ENCODE measurements at regions not wholly inside any gene's neighbourhood (a gene's known extent, or its start where the extent isn't known, plus 50 kb on each side); places are given as distances from the start of the nearest gene placed in this dataset.

GRCh38 chr4:175531405-175532091 is 280.5 kb downstream of the GPM6A start:
- DNase-seq (ENCODE audit: low read depth, low spot score): no peak
- FAIRE-seq: no peak
- H4K20me1 ChIP-seq (ENCODE audit: control insufficient read depth, extremely low read depth, insufficient read depth, low read length): no peaks in the 10 kb centered on the region
- TF ChIP-seq, protein P1, sequence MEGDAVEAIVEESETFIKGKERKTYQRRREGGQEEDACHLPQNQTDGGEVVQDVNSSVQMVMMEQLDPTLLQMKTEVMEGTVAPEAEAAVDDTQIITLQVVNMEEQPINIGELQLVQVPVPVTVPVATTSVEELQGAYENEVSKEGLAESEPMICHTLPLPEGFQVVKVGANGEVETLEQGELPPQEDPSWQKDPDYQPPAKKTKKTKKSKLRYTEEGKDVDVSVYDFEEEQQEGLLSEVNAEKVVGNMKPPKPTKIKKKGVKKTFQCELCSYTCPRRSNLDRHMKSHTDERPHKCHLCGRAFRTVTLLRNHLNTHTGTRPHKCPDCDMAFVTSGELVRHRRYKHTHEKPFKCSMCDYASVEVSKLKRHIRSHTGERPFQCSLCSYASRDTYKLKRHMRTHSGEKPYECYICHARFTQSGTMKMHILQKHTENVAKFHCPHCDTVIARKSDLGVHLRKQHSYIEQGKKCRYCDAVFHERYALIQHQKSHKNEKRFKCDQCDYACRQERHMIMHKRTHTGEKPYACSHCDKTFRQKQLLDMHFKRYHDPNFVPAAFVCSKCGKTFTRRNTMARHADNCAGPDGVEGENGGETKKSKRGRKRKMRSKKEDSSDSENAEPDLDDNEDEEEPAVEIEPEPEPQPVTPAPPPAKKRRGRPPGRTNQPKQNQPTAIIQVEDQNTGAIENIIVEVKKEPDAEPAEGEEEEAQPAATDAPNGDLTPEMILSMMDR (optimal IDR thresholded peaks at IDR 0.05 in 1 of 3, IDR thresholded peaks at IDR 0.05 in 1 of 3, conservative IDR thresholded peaks at IDR 0.05 in 1 of 3; ENCODE audit: extremely low read depth in 1 of 3, insufficient read depth in 2 of 3, low read length in 3 of 3): no peak
- TF ChIP-seq EZH2 (IDR thresholded peaks at IDR 0.05; ENCODE audit: low read length): no peak
- H3K4me2 ChIP-seq (ENCODE audit: control insufficient read depth, extremely low read depth, insufficient read depth, low read depth, low read length): no peak overlapping the region
- H2AFZ ChIP-seq (ENCODE audit: control insufficient read depth, low read length): no peak overlapping the region
- no peak overlapping the region for H3K9ac ChIP-seq (ENCODE audit: control insufficient read depth, extremely low read depth, insufficient read depth, low read length)
- no peak overlapping the region for H3K4me3 ChIP-seq (ENCODE audit: control insufficient read depth in 2 of 3, extremely low read depth in 1 of 3, insufficient read depth in 2 of 3, low read depth in 1 of 3, low read length in 3 of 3)
- H3K9me1 ChIP-seq (ENCODE audit: control insufficient read depth, extremely low read depth, insufficient read depth, low read length): no peaks in the 10 kb centered on the region
- H3K27ac ChIP-seq (ENCODE audit: control insufficient read depth, insufficient read depth, low read length): no peak overlapping the region
- dilution Hi-C loops (cut with MboI; ENCODE audit: extremely low pct_ligation_motif_present, low sequenced_read_pairs): no loop called here
- no peaks in the 10 kb centered on the region for H3K79me2 ChIP-seq (ENCODE audit: control insufficient read depth, insufficient read depth, low read length)
- H3K36me3 ChIP-seq (ENCODE audit: control insufficient read depth in 2 of 2, extremely low read depth in 1 of 2, insufficient read depth in 2 of 2, low read length in 2 of 2): no peaks in the 10 kb centered on the region
- H3K27me3 ChIP-seq (ENCODE audit: control insufficient read depth, extremely low read depth, insufficient read depth, low read length): no peaks in the 10 kb centered on the region
- no peaks in the 10 kb centered on the region for H3K4me1 ChIP-seq (ENCODE audit: control insufficient read depth, extremely low read depth, insufficient read depth, low read length)
- H3K9me3 ChIP-seq (ENCODE audit: control insufficient read depth, low read depth, low read length): no peaks in the 10 kb centered on the region

GRCh38 chr4:175536852-175537453 is 275.1 kb downstream of the GPM6A start:
- dilution Hi-C loops (cut with MboI; ENCODE audit: extremely low pct_ligation_motif_present, low sequenced_read_pairs): no loop called here
- H3K9ac ChIP-seq (ENCODE audit: control insufficient read depth, extremely low read depth, insufficient read depth, low read length): no peak overlapping the region
- H4K20me1 ChIP-seq (ENCODE audit: control insufficient read depth, extremely low read depth, insufficient read depth, low read length): no peaks in the 10 kb centered on the region
- H3K27me3 ChIP-seq (ENCODE audit: control insufficient read depth, extremely low read depth, insufficient read depth, low read length): no peaks in the 10 kb centered on the region
- H3K4me1 ChIP-seq (ENCODE audit: control insufficient read depth, extremely low read depth, insufficient read depth, low read length): no peaks in the 10 kb centered on the region
- TF ChIP-seq, protein P1 (optimal IDR thresholded peaks at IDR 0.05 in 1 of 3, IDR thresholded peaks at IDR 0.05 in 1 of 3, conservative IDR thresholded peaks at IDR 0.05 in 1 of 3; ENCODE audit: extremely low read depth in 1 of 3, insufficient read depth in 2 of 3, low read length in 3 of 3): peak in 1 of 3 experiments; percentile 33
- TF ChIP-seq EZH2 (IDR thresholded peaks at IDR 0.05; ENCODE audit: low read length): no peak
- FAIRE-seq (no peak), DNase-seq (ENCODE audit: low read depth, low spot score) (peak; percentile 1)
- H3K36me3 ChIP-seq (ENCODE audit: control insufficient read depth in 2 of 2, extremely low read depth in 1 of 2, insufficient read depth in 2 of 2, low read length in 2 of 2): no peaks in the 10 kb centered on the region
- H3K27ac ChIP-seq (ENCODE audit: control insufficient read depth, insufficient read depth, low read length): no peak overlapping the region
- H3K9me3 ChIP-seq (ENCODE audit: control insufficient read depth, low read depth, low read length): no peaks in the 10 kb centered on the region
- no peak overlapping the region for H2AFZ ChIP-seq (ENCODE audit: control insufficient read depth, low read length)
- H3K4me2 ChIP-seq (ENCODE audit: control insufficient read depth, extremely low read depth, insufficient read depth, low read depth, low read length): no peak overlapping the region
- no peaks in the 10 kb centered on the region for H3K9me1 ChIP-seq (ENCODE audit: control insufficient read depth, extremely low read depth, insufficient read depth, low read length)
- no peak overlapping the region for H3K4me3 ChIP-seq (ENCODE audit: control insufficient read depth in 2 of 3, extremely low read depth in 1 of 3, insufficient read depth in 2 of 3, low read depth in 1 of 3, low read length in 3 of 3)
- H3K79me2 ChIP-seq (ENCODE audit: control insufficient read depth, insufficient read depth, low read length): no peaks in the 10 kb centered on the region

Data from keratinocyte (primary cell).